22Rv1 (cell line): ENCODE measurements at regions not wholly inside any gene's neighbourhood (a gene's known extent, or its start where the extent isn't known, plus 50 kb on each side); places are given as distances from the start of the nearest gene placed in this dataset.

Experiments used
- H3K27ac ChIP-seq: fragments of 450-650 bp; 2 replicates; pipeline ENCODE4 v1.5.1; 2017
- ZFX ChIP-seq: fragments of 450-650 bp; IDR thresholded peaks from 2 replicates; pipeline ENCODE4 v1.6.1; 2017; ENCODE audit warnings: antibody characterized with exemption, borderline replicate concordance
- TF ChIP-seq, protein P1 (sequence below): fragments of 450-650 bp; IDR thresholded peaks from 2 replicates; pipeline ENCODE4 v1.5.1; 2017; ENCODE audit warnings: mild to moderate bottlenecking

DNA sequence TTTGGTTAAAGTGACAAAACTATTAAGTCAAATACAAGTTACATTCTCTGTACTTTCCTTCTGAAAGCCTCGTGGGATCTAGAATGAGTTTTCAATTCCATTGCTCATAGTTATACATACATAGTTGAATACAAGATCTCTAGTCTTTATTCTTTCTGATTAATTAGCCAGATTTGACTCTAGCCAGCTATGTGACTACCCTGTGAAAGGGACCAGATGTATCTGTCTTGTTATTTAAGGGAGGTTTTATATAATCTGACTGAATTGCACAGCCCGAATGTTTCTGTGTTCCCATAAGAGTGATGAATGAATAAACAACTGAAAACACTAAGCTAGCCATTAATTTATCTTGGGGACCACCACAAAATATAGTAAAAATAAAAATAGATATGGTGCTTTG lies 166.7 kb downstream of the TMEM167A start:
- no peak overlapping the region for H3K27ac ChIP-seq
- no peak for TF ChIP-seq ZFX
- TF ChIP-seq, protein P1, sequence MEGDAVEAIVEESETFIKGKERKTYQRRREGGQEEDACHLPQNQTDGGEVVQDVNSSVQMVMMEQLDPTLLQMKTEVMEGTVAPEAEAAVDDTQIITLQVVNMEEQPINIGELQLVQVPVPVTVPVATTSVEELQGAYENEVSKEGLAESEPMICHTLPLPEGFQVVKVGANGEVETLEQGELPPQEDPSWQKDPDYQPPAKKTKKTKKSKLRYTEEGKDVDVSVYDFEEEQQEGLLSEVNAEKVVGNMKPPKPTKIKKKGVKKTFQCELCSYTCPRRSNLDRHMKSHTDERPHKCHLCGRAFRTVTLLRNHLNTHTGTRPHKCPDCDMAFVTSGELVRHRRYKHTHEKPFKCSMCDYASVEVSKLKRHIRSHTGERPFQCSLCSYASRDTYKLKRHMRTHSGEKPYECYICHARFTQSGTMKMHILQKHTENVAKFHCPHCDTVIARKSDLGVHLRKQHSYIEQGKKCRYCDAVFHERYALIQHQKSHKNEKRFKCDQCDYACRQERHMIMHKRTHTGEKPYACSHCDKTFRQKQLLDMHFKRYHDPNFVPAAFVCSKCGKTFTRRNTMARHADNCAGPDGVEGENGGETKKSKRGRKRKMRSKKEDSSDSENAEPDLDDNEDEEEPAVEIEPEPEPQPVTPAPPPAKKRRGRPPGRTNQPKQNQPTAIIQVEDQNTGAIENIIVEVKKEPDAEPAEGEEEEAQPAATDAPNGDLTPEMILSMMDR: no peak

DNA sequence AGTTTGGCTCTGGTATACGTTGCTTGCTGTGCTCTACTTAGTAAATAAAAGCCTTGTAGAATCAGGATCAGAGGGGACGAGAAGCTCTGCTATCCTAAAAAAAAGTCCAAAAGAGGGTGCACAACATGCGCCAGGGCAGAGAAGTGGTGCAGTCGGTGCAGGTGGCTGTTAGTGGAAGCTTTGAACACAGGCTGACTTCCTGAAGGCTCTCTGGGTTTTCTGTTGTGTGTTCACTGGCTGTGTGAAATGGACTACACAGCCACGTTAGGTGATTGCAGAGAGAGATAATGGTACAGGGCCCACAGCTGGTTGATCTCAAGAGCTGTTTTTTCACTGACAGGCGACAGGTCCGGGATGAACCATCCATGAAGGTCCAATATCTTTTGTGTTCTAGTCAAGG lies 167.4 kb downstream of the TMEM167A start:
- no peak overlapping the region for H3K27ac ChIP-seq

DNA sequence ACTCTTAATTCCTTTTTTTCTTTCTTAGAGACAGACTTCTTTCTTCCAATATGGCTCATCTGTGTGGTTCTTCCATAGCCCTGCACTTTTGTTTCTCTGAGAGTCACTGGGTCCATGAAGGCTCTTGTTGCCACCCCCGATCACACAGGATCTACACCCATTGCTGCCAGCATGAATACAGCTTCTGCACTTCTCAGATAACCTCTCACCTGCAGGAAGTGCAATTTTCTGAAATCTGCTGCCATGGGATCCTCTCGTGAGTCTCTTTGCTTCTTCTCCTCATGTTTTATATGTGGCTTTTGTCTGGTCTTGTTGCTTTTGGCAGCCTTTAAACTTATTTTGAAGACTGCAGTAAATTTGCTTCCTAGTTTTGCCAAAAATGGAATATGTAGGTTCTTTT lies 171.2 kb downstream of the TMEM167A start:
- TF ChIP-seq, protein P1: no peak
- no peak for TF ChIP-seq ZFX
- no peak overlapping the region for H3K27ac ChIP-seq

More for the DNA sequence above, 167.4 kb downstream of the TMEM167A start:
- TF ChIP-seq, protein P1: no peak
- no peak for TF ChIP-seq ZFX

DNA sequence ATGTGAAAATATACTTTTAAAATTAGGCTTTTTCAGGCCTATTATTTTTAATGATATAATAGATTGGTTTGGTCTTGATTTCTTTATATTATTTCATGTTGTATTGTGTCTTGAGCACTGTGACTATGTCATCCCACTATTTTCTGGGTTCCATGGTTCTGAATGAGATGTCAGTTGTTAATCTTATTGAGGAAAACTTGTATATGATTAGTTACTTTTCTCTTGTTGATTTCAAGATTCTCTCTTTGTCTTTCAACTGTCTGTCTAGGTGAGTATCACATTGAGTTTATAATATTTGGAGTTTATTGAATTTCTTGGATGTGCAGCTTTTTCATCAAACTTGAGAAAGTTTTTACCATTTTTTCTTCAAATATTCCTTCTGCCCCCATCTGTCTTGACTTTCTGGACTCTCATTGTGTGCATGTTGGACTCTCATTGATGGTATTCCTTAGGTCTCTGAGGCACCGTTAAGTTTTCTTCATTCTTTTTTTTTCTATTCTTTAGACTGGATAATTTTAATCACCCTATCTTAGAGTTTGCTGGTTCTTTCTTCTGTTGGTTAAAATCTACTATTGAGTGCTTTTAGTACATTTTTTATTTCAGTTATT lies 175.8 kb downstream of the TMEM167A start:
- no peak for TF ChIP-seq ZFX
- TF ChIP-seq, protein P1: no peak
- H3K27ac ChIP-seq: no peak overlapping the region

DNA sequence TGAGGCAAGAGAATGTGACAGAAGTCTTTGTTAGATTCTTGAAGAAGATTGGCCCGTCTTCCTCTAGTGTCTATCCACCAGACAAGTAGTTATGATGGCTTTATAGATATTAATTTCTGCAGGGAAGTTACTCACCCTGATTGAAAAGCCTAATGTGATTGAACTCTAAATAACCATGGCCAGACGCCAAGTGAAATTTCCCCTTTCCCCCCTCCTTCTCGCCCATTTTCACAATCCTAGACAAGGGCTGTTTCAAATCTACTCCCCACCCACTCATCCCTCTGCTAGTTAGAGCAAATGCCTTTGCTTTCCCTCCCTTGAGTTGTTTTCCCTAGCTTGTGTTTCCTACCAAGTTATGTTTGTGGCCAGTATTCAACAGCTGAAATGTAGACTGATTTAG lies 182.5 kb downstream of the TMEM167A start:
- no peak overlapping the region for H3K27ac ChIP-seq
- TF ChIP-seq, protein P1: no peak
- TF ChIP-seq ZFX: no peak

DNA sequence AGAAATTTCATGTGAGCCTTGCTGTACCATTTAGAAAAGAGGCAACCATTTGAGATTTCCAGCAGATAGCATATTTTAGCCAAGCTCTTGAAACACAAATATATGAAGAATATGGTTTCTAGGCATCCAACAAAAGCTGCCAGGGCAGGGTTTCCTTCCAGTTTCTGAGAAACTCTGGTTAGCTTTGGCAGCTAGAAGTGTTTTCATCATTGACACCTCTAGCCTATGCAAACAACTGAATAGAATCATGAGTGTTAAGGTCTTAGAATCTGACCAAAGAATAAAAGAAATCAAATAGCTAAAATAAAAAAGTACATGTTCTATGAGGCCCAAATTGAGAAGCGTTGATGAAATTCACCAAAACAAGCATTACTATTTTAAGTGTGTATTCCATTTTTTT lies 188.1 kb downstream of the TMEM167A start:
- TF ChIP-seq, protein P1: no peak
- no peak for TF ChIP-seq ZFX
- H3K27ac ChIP-seq: no peak overlapping the region

DNA sequence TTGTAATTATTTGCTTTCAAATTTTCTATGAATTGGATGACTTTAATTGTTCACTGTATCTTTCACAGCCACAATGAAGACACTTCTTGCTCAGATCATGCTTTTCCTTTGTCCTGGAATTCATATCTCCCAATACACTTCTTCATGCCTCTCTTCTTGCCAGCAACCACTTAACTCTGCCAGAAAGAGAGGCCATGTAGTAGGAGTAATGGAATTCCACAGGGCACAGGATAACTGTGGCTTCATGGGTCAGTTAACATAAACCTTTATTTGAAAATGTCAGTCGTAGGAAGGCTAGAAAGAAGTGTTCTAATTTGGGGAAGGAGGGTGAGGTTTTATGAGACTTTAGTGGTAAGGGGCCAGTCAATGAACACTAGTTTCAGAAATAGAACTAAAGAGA lies 190.3 kb downstream of the TMEM167A start:
- no peak for TF ChIP-seq ZFX
- TF ChIP-seq, protein P1: no peak

More for the DNA sequence above, 190.3 kb downstream of the TMEM167A start:
- no peak overlapping the region for H3K27ac ChIP-seq
